Fibroblast of lung (primary cell): ENCODE measurements at regions not wholly inside any gene's neighbourhood (a gene's known extent, or its start where the extent isn't known, plus 50 kb on each side); places are given as distances from the start of the nearest gene placed in this dataset.

Experiments used
- CTCF ChIP-seq, 2 donors: IDR thresholded peaks in 1 of 2; conservative IDR thresholded peaks in 1 of 2; 1 replicate in 1 of 2; 2 replicates in 1 of 2; pipeline ENCODE4 v1.5.1; 2011 to 2012; ENCODE audit warnings: low read length in 2 of 2, control low read depth in 1 of 2, inconsistent platforms in 1 of 2, low read depth in 1 of 2, mild to moderate bottlenecking in 1 of 2
- EZH2 ChIP-seq: IDR thresholded peaks from 2 replicates; pipeline ENCODE4 v1.5.1; 2012; ENCODE audit warnings: low read length, control low read depth, mild to moderate bottlenecking; ENCODE audit errors: missing control alignments

- no peak for TF ChIP-seq CTCF (conservative IDR thresholded peaks at IDR 0.05 in 1 of 2, IDR thresholded peaks at IDR 0.05 in 1 of 2; ENCODE audit: low read depth in 1 of 2, low read length in 2 of 2)
- no peak for TF ChIP-seq EZH2
Measured at GRCh38 chr21:17393413-17393812, 119.4 kb upstream of the CXADR start.
